ENCODE measurements at regions not wholly inside any gene's neighbourhood (a gene's known extent, or its start where the extent isn't known, plus 50 kb on each side); places are given as distances from the start of the nearest gene placed in this dataset.

- TF ChIP-seq MYC (IDR thresholded peaks at IDR 0.05; ENCODE audit: low read depth, low read length) (no peak), CTCF (IDR thresholded peaks at IDR 0.05; ENCODE audit: low read depth, low read length) (no peak), MAX (IDR thresholded peaks at IDR 0.05; ENCODE audit: low read depth, low read length) (no peak), POLR2A (IDR thresholded peaks at IDR 0.05; ENCODE audit: extremely low read depth, insufficient read length) (no peak)
- H3K4me3 ChIP-seq (ENCODE audit: low read depth, low read length) = no peak overlapping the region
- DNase-seq (ENCODE audit: low read depth) = no peak
Measured at GRCh38 chr3:159721324-159721723, 267.3 kb upstream of the IL12A start.

GRCh38 chr3:159723295-159723694 is 265.3 kb upstream of the IL12A start:
- no peak overlapping the region for H3K4me3 ChIP-seq (ENCODE audit: low read depth, low read length)
- no peak for DNase-seq (ENCODE audit: low read depth)
- TF ChIP-seq MAX (IDR thresholded peaks at IDR 0.05; ENCODE audit: low read depth, low read length) = no peak
- TF ChIP-seq POLR2A (IDR thresholded peaks at IDR 0.05; ENCODE audit: extremely low read depth, insufficient read length) = no peak
- TF ChIP-seq CTCF (IDR thresholded peaks at IDR 0.05; ENCODE audit: low read depth, low read length) = no peak
- no peak for TF ChIP-seq MYC (IDR thresholded peaks at IDR 0.05; ENCODE audit: low read depth, low read length)

- DNase-seq (ENCODE audit: low read depth) = no peak
- TF ChIP-seq POLR2A (IDR thresholded peaks at IDR 0.05; ENCODE audit: extremely low read depth, insufficient read length) = no peak
- TF ChIP-seq MAX (IDR thresholded peaks at IDR 0.05; ENCODE audit: low read depth, low read length) = no peak
- no peak for TF ChIP-seq CTCF (IDR thresholded peaks at IDR 0.05; ENCODE audit: low read depth, low read length)
- TF ChIP-seq MYC (IDR thresholded peaks at IDR 0.05; ENCODE audit: low read depth, low read length) = no peak
Measured at GRCh38 chr3:159724627-159725026, 264.0 kb upstream of the IL12A start.

GRCh38 chr3:159726231-159726964 is 262.2 kb upstream of the IL12A start:
- TF ChIP-seq CTCF (IDR thresholded peaks at IDR 0.05; ENCODE audit: low read depth, low read length) (no peak), MAX (IDR thresholded peaks at IDR 0.05; ENCODE audit: low read depth, low read length) (no peak), POLR2A (IDR thresholded peaks at IDR 0.05; ENCODE audit: extremely low read depth, insufficient read length) (no peak), MYC (IDR thresholded peaks at IDR 0.05; ENCODE audit: low read depth, low read length) (no peak)
- no peak for DNase-seq (ENCODE audit: low read depth)

More at GRCh38 chr3:159724627-159725026, 264.0 kb upstream of the IL12A start:
- no peak overlapping the region for H3K4me3 ChIP-seq (ENCODE audit: low read depth, low read length)

GRCh38 chr3:159727506-159727905 is 261.1 kb upstream of the IL12A start:
- no peak for TF ChIP-seq POLR2A (IDR thresholded peaks at IDR 0.05; ENCODE audit: extremely low read depth, insufficient read length)
- no peak for TF ChIP-seq MAX (IDR thresholded peaks at IDR 0.05; ENCODE audit: low read depth, low read length)
- no peak for TF ChIP-seq MYC (IDR thresholded peaks at IDR 0.05; ENCODE audit: low read depth, low read length)
- TF ChIP-seq CTCF (IDR thresholded peaks at IDR 0.05; ENCODE audit: low read depth, low read length) = no peak
- DNase-seq (ENCODE audit: low read depth) = no peak
- H3K4me3 ChIP-seq (ENCODE audit: low read depth, low read length) = no peak overlapping the region

More at GRCh38 chr3:159726231-159726964, 262.2 kb upstream of the IL12A start:
- no peak overlapping the region for H3K4me3 ChIP-seq (ENCODE audit: low read depth, low read length)

Measured in NB4 (cell line).